Parathyroid adenoma (tissue), 2 donors: ENCODE measurements at regions not wholly inside any gene's neighbourhood (a gene's known extent, or its start where the extent isn't known, plus 50 kb on each side); places are given as distances from the start of the nearest gene placed in this dataset.

Experiments used
- H2AFZ ChIP-seq: fragments of 300-600 bp; sonication (generic); one replicate; pipeline ENCODE4 v1.7.0; 2017; ENCODE audit warnings: antibody characterized with exemption, mild to moderate bottlenecking
- H3K27ac ChIP-seq: fragments of 300-600 bp; sonication (generic); one replicate; pipeline ENCODE4 v1.7.0; 2017
- H3K27me3 ChIP-seq: fragments of 300-600 bp; sonication (generic); one replicate; pipeline ENCODE4 v1.7.0; 2017; ENCODE audit warnings: low read length; ENCODE audit not compliant: control insufficient read depth, insufficient read depth
- H3K36me3 ChIP-seq: fragments of 300-600 bp; sonication (generic); one replicate; pipeline ENCODE4 v1.7.0; 2017; ENCODE audit warnings: low read length; ENCODE audit not compliant: control insufficient read depth, insufficient read depth
- H3K4me1 ChIP-seq: fragments of 300-600 bp; sonication (generic); one replicate; pipeline ENCODE4 v1.7.0; 2017; ENCODE audit warnings: control low read depth
- H3K4me2 ChIP-seq: fragments of 300-600 bp; sonication (generic); one replicate; pipeline ENCODE4 v1.7.0; 2017; ENCODE audit warnings: low read length
- H3K4me3 ChIP-seq: fragments of 300-600 bp; sonication (generic); one replicate; pipeline ENCODE4 v1.7.0; 2017; ENCODE audit warnings: low read depth, low read length
- H3K79me2 ChIP-seq: fragments of 300-600 bp; sonication (generic); one replicate; pipeline ENCODE4 v1.7.0; 2017; ENCODE audit warnings: control low read depth
- H3K9ac ChIP-seq: fragments of 300-600 bp; sonication (generic); one replicate; pipeline ENCODE4 v1.7.0; 2017; ENCODE audit warnings: mild to moderate bottlenecking
- H3K9me3 ChIP-seq: fragments of 300-600 bp; sonication (generic); one replicate; pipeline ENCODE4 v1.7.0; 2017; ENCODE audit warnings: low read length; ENCODE audit not compliant: control insufficient read depth
- CTCF ChIP-seq: fragments of 300-600 bp; sonication (generic); IDR thresholded peaks from one replicate; pipeline ENCODE4 v1.7.0; 2017; ENCODE audit warnings: antibody characterized with exemption, mild to moderate bottlenecking
- donor health status: primary hyperparathyroidism.

- no peaks in the 10 kb centered on the region for H3K36me3 ChIP-seq
Measured at GRCh38 chr18:73933685-73934084, 213.9 kb downstream of the FBXO15 start.

GRCh38 chr18:73932976-73933375 lies 214.7 kb downstream of the FBXO15 start:
- Histone ChIP-seq H3K27me3 (no peaks in the 10 kb centered on the region), H3K36me3 (no peaks in the 10 kb centered on the region), H3K4me2 (no peak overlapping the region), H3K9ac (no peak overlapping the region), H3K4me3 (no peak overlapping the region), H3K4me1 (no peaks in the 10 kb centered on the region), H3K27ac (no peak overlapping the region), H3K79me2 (no peaks in the 10 kb centered on the region), H2AFZ (no peak overlapping the region), H3K9me3 (no peaks in the 10 kb centered on the region)
- no peak for TF ChIP-seq CTCF

More at GRCh38 chr18:73933685-73934084, 213.9 kb downstream of the FBXO15 start:
- no peak overlapping the region for H3K9ac ChIP-seq
- no peak overlapping the region for H3K27ac ChIP-seq
- no peaks in the 10 kb centered on the region for H3K9me3 ChIP-seq
- no peaks in the 10 kb centered on the region for H3K27me3 ChIP-seq
- no peaks in the 10 kb centered on the region for H3K79me2 ChIP-seq
- TF ChIP-seq CTCF = no peak
- H3K4me2 ChIP-seq = no peak overlapping the region
- H3K4me1 ChIP-seq = no peaks in the 10 kb centered on the region
- no peak overlapping the region for H2AFZ ChIP-seq
- H3K4me3 ChIP-seq = no peak overlapping the region

- Histone ChIP-seq H3K27me3 (no peaks in the 10 kb centered on the region), H3K4me1 (no peaks in the 10 kb centered on the region), H3K9ac (no peak overlapping the region), H3K9me3 (no peaks in the 10 kb centered on the region), H3K27ac (no peak overlapping the region), H3K79me2 (no peaks in the 10 kb centered on the region), H3K4me2 (no peak overlapping the region), H3K36me3 (no peaks in the 10 kb centered on the region), H3K4me3 (no peak overlapping the region), H2AFZ (no peak overlapping the region)
- TF ChIP-seq CTCF = no peak
Measured at GRCh38 chr18:73927496-73927895, 220.1 kb downstream of the FBXO15 start.

GRCh38 chr18:73924836-73925235 lies 222.8 kb downstream of the FBXO15 start:
- no peak overlapping the region for H3K4me3 ChIP-seq
- no peaks in the 10 kb centered on the region for H3K36me3 ChIP-seq
- H3K27ac ChIP-seq = no peak overlapping the region
- no peaks in the 10 kb centered on the region for H3K4me1 ChIP-seq
- TF ChIP-seq CTCF = no peak
- no peaks in the 10 kb centered on the region for H3K9me3 ChIP-seq
- H3K27me3 ChIP-seq = no peaks in the 10 kb centered on the region
- H3K9ac ChIP-seq = no peak overlapping the region
- no peak overlapping the region for H2AFZ ChIP-seq
- H3K79me2 ChIP-seq = no peaks in the 10 kb centered on the region
- H3K4me2 ChIP-seq = no peak overlapping the region

GRCh38 chr18:73924307-73924706 lies 223.3 kb downstream of the FBXO15 start:
- H3K36me3 ChIP-seq = no peaks in the 10 kb centered on the region
- no peak overlapping the region for H3K9ac ChIP-seq
- H3K79me2 ChIP-seq = no peaks in the 10 kb centered on the region
- no peak overlapping the region for H3K27ac ChIP-seq
- H3K4me3 ChIP-seq = no peak overlapping the region
- no peaks in the 10 kb centered on the region for H3K27me3 ChIP-seq
- H3K9me3 ChIP-seq = no peaks in the 10 kb centered on the region
- H3K4me1 ChIP-seq = no peaks in the 10 kb centered on the region
- no peak overlapping the region for H3K4me2 ChIP-seq
- TF ChIP-seq CTCF = no peak
- H2AFZ ChIP-seq = no peak overlapping the region
